ENCODE measurements at regions not wholly inside any gene's neighbourhood (a gene's known extent, or its start where the extent isn't known, plus 50 kb on each side); places are given as distances from the start of the nearest gene placed in this dataset.

GRCh38 chr5:101751105-101751504, 545.0 kb downstream of the SLCO4C1 start:
- H2BK12ac ChIP-seq (ENCODE audit: low read depth, low read length) = no peak overlapping the region
- no peak overlapping the region for H2AFZ ChIP-seq (ENCODE audit: low read length)
- no peaks in the 10 kb centered on the region for H3K23me2 ChIP-seq (ENCODE audit: low read depth, low read length)
- no peak overlapping the region for H2BK15ac ChIP-seq (ENCODE audit: low read length)
- no peak overlapping the region for H3K18ac ChIP-seq (ENCODE audit: extremely low read depth, low read length)
- no peaks in the 10 kb centered on the region for H3K79me1 ChIP-seq (ENCODE audit: low read depth, low read length)
- no peaks in the 10 kb centered on the region for H3K79me2 ChIP-seq (ENCODE audit: control insufficient read depth in 1 of 2, insufficient read depth in 2 of 2, low read length in 2 of 2)
- DNase-seq (ENCODE audit: low read depth in 1 of 2, low spot score in 2 of 2) = no peak
- H2BK120ac ChIP-seq (replicated peaks; ENCODE audit: low read depth, low read length) = no peak overlapping the region
- H3K27ac ChIP-seq (ENCODE audit: low read depth, low read length) = no peak overlapping the region
- no peak overlapping the region for H3K56ac ChIP-seq (replicated peaks; ENCODE audit: insufficient read length, low read depth, low read length)
- no peaks in the 10 kb centered on the region for H3K4me1 ChIP-seq (replicated peaks in 1 of 4; ENCODE audit: control insufficient read depth in 3 of 4, insufficient read depth in 4 of 4, low read length in 3 of 4)
- no peak overlapping the region for H3K14ac ChIP-seq (ENCODE audit: insufficient read length)
- H2BK20ac ChIP-seq (ENCODE audit: low read length) = no peak overlapping the region
- no peak for FAIRE-seq
- H4K5ac ChIP-seq (ENCODE audit: insufficient read length, low read depth, low read length) = no peak overlapping the region
- H4K8ac ChIP-seq (ENCODE audit: extremely low read depth, insufficient read depth, low read length) = no peak overlapping the region
- H3K36me3 ChIP-seq (ENCODE audit: control insufficient read depth in 2 of 4, insufficient read depth in 4 of 4, low read length in 3 of 4) = no peaks in the 10 kb centered on the region
- H3K4ac ChIP-seq (replicated peaks; ENCODE audit: insufficient read length, low read depth, low read length) = no peak overlapping the region
- H4K91ac ChIP-seq (replicated peaks; ENCODE audit: insufficient read length, low read length) = no peak overlapping the region
- POLR2A ChIA-PET (ENCODE audit: partially characterized antibody) = no interaction called here
- H3K9me3 ChIP-seq (ENCODE audit: insufficient read depth in 2 of 2, low read depth in 1 of 2, low read length in 1 of 2) = no peaks in the 10 kb centered on the region
- no peak overlapping the region for H3K4me3 ChIP-seq (ENCODE audit: extremely low read depth in 1 of 4, insufficient read depth in 2 of 4, low read depth in 3 of 4, low read length in 4 of 4)
- no peaks in the 10 kb centered on the region for H3K27me3 ChIP-seq (replicated peaks in 1 of 4; ENCODE audit: control insufficient read depth in 3 of 4, extremely low read depth in 1 of 4, insufficient read depth in 3 of 4, low read length in 3 of 4)
- no peak overlapping the region for H3K23ac ChIP-seq (ENCODE audit: insufficient read length)
- no peak overlapping the region for H3K4me2 ChIP-seq (ENCODE audit: insufficient read depth in 1 of 2, low read depth in 2 of 2, low read length in 2 of 2)
- 88% methylated on average over 3 of the region's 3 CpGs; no CpG with 5 or more reads in 1 of the 2 experiments for WGBS, 2 experiments (ENCODE audit: extremely low coverage in 1 of 2, insufficient coverage in 1 of 2, insufficient read length in 1 of 2, insufficient replicate concordance in 2 of 2, low coverage in 1 of 2, low lambda C conversion rate in 2 of 2, missing lambda C conversion rate in 1 of 2)
- no peaks in the 10 kb centered on the region for H4K20me1 ChIP-seq (replicated peaks in 1 of 2; ENCODE audit: control insufficient read depth in 1 of 2, insufficient read depth in 2 of 2, low read length in 2 of 2)
- H2AK5ac ChIP-seq (ENCODE audit: low read depth, low read length) = no peak overlapping the region
- H2BK5ac ChIP-seq (ENCODE audit: low read depth, low read length) = no peak overlapping the region
- H3K9ac ChIP-seq (replicated peaks in 1 of 4; ENCODE audit: extremely low read depth in 1 of 4, low read depth in 3 of 4, low read length in 3 of 4) = no peak overlapping the region
- CTCF ChIA-PET (ENCODE audit: partially characterized antibody) = no interaction called here
- TF ChIP-seq TBP (IDR thresholded peaks at IDR 0.05; ENCODE audit: low read depth, low read length) = no peak
- no peak for TF ChIP-seq JUN (IDR thresholded peaks at IDR 0.05; ENCODE audit: low read depth, low read length)
- TF ChIP-seq RAD21 (IDR thresholded peaks at IDR 0.05 in 1 of 2, conservative IDR thresholded peaks at IDR 0.05 in 1 of 2; ENCODE audit: low read depth in 2 of 2, low read length in 2 of 2) = no peak
- no peak for TF ChIP-seq SAP30 (IDR thresholded peaks at IDR 0.05; ENCODE audit: insufficient read depth, insufficient replicate concordance, low read length)
- no peak for TF ChIP-seq PHF8 (conservative IDR thresholded peaks at IDR 0.05; ENCODE audit: low read depth, low read length)
- no peak for TF ChIP-seq BCL11A (IDR thresholded peaks at IDR 0.05; ENCODE audit: low read depth in 2 of 2, low read length in 2 of 2)
- TF ChIP-seq, protein P1, sequence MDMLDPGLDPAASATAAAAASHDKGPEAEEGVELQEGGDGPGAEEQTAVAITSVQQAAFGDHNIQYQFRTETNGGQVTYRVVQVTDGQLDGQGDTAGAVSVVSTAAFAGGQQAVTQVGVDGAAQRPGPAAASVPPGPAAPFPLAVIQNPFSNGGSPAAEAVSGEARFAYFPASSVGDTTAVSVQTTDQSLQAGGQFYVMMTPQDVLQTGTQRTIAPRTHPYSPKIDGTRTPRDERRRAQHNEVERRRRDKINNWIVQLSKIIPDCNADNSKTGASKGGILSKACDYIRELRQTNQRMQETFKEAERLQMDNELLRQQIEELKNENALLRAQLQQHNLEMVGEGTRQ (IDR thresholded peaks at IDR 0.05; ENCODE audit: low read length) = no peak
- TF ChIP-seq CTCF (IDR thresholded peaks at IDR 0.05; ENCODE audit: control extremely low read depth in 1 of 3, insufficient read depth in 1 of 3, low read depth in 1 of 3, low read length in 3 of 3) = no peak
- no peak for TF ChIP-seq CHD2 (IDR thresholded peaks at IDR 0.05; ENCODE audit: low read length)
- TF ChIP-seq SUZ12 (IDR thresholded peaks at IDR 0.05; ENCODE audit: low read length) = no peak
- TF ChIP-seq ZNF274 (IDR thresholded peaks at IDR 0.05; ENCODE audit: borderline replicate concordance, extremely low read depth, low read length) = no peak

All from H1 (cell line).